ENCODE measurements at regions not wholly inside any gene's neighbourhood (a gene's known extent, or its start where the extent isn't known, plus 50 kb on each side); places are given as distances from the start of the nearest gene placed in this dataset.

DNA sequence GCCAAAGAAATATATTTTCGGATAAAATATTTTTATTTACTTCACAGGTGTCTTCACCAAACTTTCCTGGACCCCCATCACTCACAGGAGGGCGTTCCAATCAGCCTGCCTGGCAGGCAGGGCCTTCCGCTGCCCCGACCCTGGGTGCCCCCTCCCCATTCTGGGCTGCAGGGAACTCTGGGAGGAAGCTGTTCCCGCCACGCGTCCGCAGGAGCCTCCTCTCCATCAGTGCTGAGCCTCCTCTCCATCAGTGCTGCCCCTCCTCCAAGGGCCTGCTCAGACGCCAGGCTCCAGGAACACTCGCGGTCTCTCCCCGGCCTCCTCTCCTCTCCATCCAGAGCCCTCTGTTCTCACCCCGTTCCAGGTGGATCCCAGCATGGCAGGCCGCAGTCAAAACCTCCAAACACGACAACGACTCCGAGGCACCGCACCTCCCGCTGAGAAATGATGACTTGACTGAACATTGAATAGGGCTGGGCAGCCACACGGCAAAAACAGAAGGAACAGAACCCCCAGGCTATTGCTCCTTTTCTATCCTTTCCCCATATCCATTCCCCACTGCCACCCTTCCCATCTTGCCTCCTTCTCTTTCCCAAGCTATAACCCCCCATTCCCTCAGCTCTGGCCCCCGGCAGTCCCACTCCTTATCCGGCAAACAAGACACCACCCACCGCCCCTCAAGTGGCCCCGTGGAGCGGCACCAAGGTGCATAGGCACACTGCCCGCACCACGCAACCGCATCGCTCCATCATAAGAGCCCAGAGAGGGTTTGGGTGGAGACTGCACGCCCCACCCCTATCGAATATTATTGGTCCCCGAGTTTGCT, 268.6 kb upstream of the RAB6C start:
- H3K4me3 Mint-ChIP-seq: no peak overlapping the region
- no peaks in the 10 kb centered on the region for H3K4me1 Mint-ChIP-seq
- H3K27me3 Mint-ChIP-seq: peaks cover 2% of the 10 kb centered on the region
- H3K36me3 Mint-ChIP-seq: no peaks in the 10 kb centered on the region
- H3K9me3 Mint-ChIP-seq: no peaks in the 10 kb centered on the region
- H3K27ac Mint-ChIP-seq: no peak overlapping the region

DNA sequence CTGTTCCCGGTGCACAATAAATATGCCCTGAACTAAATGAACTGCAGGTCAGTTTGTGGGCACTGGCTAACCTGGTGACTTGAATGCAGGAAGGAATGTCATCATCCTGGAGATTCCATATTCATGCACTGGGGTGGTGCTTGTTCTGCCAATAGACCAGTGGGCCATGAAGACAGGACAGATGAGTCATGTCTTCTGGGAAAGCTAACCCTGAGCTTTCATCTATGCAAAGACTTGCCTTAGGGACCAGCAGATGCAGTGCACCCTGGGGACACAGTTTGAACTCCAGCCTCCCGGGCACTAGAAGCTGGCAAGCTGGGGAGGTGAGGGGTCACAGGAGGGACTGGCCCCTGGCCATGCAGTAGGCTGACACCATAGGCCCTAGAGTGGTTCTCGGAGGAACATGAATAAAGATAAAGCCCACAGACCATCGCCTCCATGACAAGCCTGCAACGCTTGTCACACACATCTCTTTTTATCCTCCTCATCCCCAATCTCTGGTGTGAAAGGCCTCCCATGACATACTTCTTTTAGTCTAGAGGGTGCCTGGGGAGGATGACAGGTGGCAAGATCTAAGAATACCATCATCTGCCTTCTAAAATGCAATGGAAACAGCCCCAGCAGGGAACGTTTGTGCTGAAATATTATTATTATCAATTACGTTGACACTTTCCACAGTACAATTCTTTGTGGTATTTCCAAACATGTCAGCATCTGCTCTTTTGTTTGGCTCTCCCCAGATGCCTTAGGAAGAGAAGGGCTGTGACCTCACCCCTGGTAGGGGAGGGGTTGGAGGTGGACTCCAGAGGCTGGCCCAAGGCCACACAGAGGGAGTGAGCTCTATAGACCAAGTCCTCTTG, 267.4 kb upstream of the RAB6C start:
- Mint-ChIP-seq H3K4me1 (no peaks in the 10 kb centered on the region), H3K36me3 (no peaks in the 10 kb centered on the region), H3K9me3 (no peaks in the 10 kb centered on the region), H3K4me3 (no peak overlapping the region), H3K27me3 (peaks cover 2% of the 10 kb centered on the region), H3K27ac (no peak overlapping the region)

GRCh38 chr2:129712676-129712985, 266.8 kb upstream of the RAB6C start:
- no peaks in the 10 kb centered on the region for H3K36me3 Mint-ChIP-seq
- H3K4me1 Mint-ChIP-seq: no peaks in the 10 kb centered on the region
- no peak overlapping the region for H3K27ac Mint-ChIP-seq
- H3K9me3 Mint-ChIP-seq: no peaks in the 10 kb centered on the region
- H3K27me3 Mint-ChIP-seq: peaks cover 2% of the 10 kb centered on the region
- no peak overlapping the region for H3K4me3 Mint-ChIP-seq

DNA sequence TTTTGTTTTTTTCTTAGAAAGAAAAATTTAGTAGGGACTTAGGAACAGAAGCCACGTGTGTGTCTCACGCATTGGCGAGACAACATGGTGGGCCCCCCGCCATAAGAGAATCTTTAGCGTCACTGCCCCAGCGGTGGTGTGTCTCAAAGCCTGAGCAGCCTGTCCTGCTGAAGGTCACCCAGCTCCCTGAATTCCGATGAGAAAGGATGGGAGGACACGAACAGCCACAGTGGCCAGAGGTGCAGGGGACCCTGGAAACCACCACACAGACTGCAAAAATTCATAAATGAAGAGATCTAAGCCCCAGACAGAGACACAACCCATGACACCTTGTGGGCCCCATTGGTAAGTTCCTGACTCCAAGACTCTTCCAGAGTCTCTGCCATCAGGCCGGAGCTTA, 266.1 kb upstream of the RAB6C start:
- Mint-ChIP-seq H3K27me3 (peaks cover 5% of the 10 kb centered on the region), H3K4me1 (no peaks in the 10 kb centered on the region), H3K4me3 (no peak overlapping the region), H3K9me3 (no peaks in the 10 kb centered on the region), H3K36me3 (no peaks in the 10 kb centered on the region), H3K27ac (no peak overlapping the region)

- Mint-ChIP-seq H3K27me3 (peaks cover 4% of the 10 kb centered on the region), H3K27ac (no peak overlapping the region), H3K4me3 (no peak overlapping the region), H3K4me1 (no peaks in the 10 kb centered on the region), H3K36me3 (no peaks in the 10 kb centered on the region), H3K9me3 (no peaks in the 10 kb centered on the region)
Observed at GRCh38 chr2:129716781-129717559, 262.5 kb upstream of the RAB6C start.

DNA sequence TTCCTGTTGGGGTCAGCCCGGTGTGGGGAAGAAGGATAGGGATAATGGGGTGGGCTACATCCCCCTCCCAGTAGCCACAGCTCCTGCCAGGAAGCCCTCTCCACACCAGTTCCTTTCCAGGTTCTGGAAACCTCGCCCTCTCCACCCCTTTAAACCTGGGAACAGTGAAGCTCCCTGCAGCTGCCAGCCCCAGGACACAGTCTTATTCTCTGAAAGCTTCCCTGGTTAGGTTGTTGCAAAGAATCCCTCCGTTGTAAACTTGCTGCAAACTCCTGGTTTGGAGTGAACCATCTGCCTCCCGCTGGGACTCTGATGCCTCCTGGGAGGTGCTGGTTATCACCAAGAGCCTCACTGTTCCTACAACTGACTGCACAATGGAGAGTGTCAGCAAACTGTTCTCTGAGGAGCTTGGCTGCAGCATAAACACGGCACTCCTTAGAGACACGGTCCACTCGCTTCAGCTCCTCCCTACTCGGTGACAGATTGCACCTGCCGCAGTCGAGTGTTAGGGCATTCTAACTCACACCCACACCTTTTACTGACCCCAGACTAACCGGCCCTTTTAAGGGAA, 261.8 kb upstream of the RAB6C start:
- Mint-ChIP-seq H3K4me1 (no peaks in the 10 kb centered on the region), H3K27ac (no peak overlapping the region), H3K27me3 (peaks cover 4% of the 10 kb centered on the region), H3K36me3 (no peaks in the 10 kb centered on the region), H3K4me3 (no peak overlapping the region), H3K9me3 (no peaks in the 10 kb centered on the region)

GRCh38 chr2:129719335-129719734, 260.1 kb upstream of the RAB6C start:
- H3K4me3 Mint-ChIP-seq: no peak overlapping the region
- H3K4me1 Mint-ChIP-seq: no peaks in the 10 kb centered on the region
- peaks cover 4% of the 10 kb centered on the region for H3K27me3 Mint-ChIP-seq
- no peak overlapping the region for H3K27ac Mint-ChIP-seq
- no peaks in the 10 kb centered on the region for H3K36me3 Mint-ChIP-seq
- no peaks in the 10 kb centered on the region for H3K9me3 Mint-ChIP-seq

DNA sequence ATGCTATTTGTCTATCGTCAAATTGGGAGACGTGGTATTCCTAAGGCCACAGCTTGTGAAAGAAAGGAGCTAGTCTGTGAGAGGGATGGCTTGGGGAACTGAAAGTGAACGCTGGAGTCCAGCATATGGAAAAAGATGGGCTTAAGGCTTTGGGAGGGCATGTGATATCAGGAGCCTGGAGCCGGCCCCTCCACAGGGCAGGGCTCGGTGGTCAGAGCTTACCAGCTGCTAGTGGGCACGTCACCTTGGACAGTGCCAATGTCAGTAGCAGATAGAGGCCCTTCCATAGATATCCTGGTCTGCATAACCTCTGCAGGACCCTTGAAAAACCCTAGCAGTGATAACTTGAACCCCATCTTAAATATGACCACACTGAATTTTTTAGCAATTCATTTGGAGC, 259.1 kb upstream of the RAB6C start:
- H3K9me3 Mint-ChIP-seq: no peaks in the 10 kb centered on the region
- H3K27me3 Mint-ChIP-seq: peaks cover 4% of the 10 kb centered on the region
- H3K4me3 Mint-ChIP-seq: no peak overlapping the region
- no peaks in the 10 kb centered on the region for H3K36me3 Mint-ChIP-seq
- H3K4me1 Mint-ChIP-seq: no peaks in the 10 kb centered on the region
- H3K27ac Mint-ChIP-seq: no peak overlapping the region

DNA sequence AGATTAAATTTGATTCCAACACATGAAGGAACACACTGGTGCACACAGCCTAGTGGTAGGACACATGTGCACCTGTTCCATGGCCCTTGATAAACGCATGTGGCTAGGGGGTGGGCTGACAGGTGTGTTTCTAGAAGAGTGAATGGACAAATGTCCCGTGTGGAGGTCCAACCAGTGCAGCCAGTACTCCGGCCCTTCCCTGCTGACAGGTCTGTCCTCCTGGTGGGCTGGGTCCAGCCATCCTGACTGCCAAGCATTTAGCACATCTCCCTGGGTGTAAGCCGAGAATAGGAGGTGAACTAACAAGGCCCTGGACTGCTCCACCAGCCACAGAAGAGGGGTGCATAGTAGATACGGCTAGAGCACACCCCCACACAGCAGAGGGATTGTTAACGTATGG, 258.7 kb upstream of the RAB6C start:
- Mint-ChIP-seq H3K9me3 (no peaks in the 10 kb centered on the region), H3K4me3 (no peak overlapping the region), H3K36me3 (no peaks in the 10 kb centered on the region), H3K4me1 (no peaks in the 10 kb centered on the region), H3K27ac (no peak overlapping the region), H3K27me3 (peaks cover 4% of the 10 kb centered on the region)

GRCh38 chr2:129721236-129721635, 258.2 kb upstream of the RAB6C start:
- Mint-ChIP-seq H3K27me3 (peaks cover 4% of the 10 kb centered on the region), H3K4me3 (no peak overlapping the region), H3K9me3 (no peaks in the 10 kb centered on the region), H3K4me1 (no peaks in the 10 kb centered on the region), H3K27ac (no peak overlapping the region), H3K36me3 (no peaks in the 10 kb centered on the region)

DNA sequence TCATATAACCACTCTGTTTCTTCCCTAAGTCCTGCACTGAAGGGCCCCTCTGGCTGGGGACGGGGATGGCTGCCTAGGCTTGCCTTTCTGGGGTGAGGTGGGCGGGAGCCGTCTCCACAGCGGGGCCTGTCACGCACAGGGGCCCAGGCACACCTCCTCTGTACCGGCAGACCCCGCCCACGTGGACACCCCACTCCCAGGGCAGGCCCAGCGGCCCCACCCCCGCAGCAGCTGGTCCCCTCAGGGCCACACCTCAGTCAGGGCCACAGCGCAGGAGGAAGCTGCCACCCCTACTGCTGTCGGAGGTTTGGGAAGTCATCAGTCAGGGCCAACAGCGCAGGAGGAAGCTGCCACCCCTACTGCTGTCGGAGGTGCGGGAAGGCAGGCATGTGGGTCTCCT, 257.6 kb upstream of the RAB6C start:
- no peaks in the 10 kb centered on the region for H3K4me1 Mint-ChIP-seq
- H3K4me3 Mint-ChIP-seq: no peak overlapping the region
- no peaks in the 10 kb centered on the region for H3K36me3 Mint-ChIP-seq
- peaks cover 4% of the 10 kb centered on the region for H3K27me3 Mint-ChIP-seq
- H3K27ac Mint-ChIP-seq: no peak overlapping the region
- H3K9me3 Mint-ChIP-seq: no peaks in the 10 kb centered on the region

DNA sequence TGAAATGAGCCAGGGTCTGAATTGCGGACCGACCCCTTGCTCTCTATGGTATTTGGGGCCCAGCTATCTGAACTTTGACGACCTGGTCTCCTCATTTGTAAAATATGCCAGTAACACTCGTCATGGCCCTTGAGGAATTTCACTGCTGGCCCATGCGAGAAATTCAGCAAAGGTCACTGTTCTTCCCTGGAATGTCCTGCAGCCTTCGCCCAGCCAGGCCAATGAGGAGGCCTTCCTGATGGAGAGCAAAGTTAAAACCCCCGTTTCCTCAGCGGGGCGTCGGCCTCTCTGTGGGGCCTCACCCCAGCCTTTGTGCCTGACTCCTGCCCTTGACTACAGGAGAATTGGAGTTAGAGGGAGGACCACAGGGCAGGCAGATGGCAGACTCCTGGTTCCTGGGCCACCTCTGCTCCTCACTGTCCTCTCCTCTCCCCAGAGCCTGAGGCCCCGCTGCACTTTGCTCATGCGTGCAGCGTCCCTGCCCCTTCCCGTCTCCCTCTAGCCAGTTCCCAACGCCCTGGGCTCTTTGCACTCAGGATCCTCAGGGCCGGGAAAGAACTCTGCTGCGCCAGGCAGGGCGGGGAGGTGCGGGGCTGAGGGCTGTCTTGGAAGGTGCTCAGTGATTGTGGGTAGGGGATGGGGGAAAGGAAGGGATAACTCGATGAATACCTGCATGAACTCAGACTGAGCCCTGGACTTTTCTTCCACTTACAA, 257.0 kb upstream of the RAB6C start:
- Mint-ChIP-seq H3K27me3 (peaks cover 4% of the 10 kb centered on the region), H3K36me3 (no peaks in the 10 kb centered on the region), H3K4me3 (no peak overlapping the region), H3K27ac (no peak overlapping the region), H3K4me1 (no peaks in the 10 kb centered on the region), H3K9me3 (no peaks in the 10 kb centered on the region)

GRCh38 chr2:129723277-129724020, 256.0 kb upstream of the RAB6C start:
- H3K27ac Mint-ChIP-seq: no peak overlapping the region
- H3K36me3 Mint-ChIP-seq: no peaks in the 10 kb centered on the region
- H3K27me3 Mint-ChIP-seq: peaks cover 1% of the 10 kb centered on the region
- H3K4me1 Mint-ChIP-seq: no peaks in the 10 kb centered on the region
- H3K4me3 Mint-ChIP-seq: no peak overlapping the region
- no peaks in the 10 kb centered on the region for H3K9me3 Mint-ChIP-seq

DNA sequence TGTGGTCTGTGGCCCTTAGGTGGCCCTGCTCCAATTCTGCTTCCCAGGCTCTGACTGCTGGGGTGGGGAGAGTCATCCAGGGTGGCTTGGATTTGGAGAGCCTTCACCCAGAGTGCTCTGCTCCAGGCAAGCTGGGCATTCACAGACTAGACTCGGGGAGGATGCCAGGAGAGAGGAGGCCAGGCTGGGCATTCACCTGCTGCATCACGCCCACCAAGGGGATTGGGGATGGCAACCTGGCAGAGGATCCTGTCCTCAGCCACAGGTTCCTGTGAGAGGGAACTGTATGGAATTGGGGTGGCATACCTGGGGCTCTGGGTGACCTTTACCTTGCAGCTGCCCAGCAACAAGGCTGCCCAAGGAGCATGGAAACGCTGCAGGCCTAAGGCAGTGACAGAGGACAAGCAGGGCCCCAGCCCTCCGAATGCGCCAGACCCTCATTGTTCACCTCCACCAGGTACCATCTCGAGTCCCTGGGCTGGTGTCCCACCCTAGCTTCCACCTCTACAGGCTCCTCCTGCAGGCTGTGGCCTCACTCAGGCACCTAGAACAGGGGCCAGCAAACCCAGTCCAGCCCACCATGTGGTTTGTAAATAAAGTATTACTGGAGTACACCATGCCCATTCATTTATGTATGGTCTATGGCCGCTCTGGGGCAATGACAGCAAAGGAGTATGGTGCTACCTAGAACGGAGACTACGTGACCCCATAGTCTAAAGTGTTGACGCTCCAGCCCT, 255.3 kb upstream of the RAB6C start:
- Mint-ChIP-seq H3K9me3 (no peaks in the 10 kb centered on the region), H3K27me3 (no peaks in the 10 kb centered on the region), H3K4me3 (no peak overlapping the region), H3K4me1 (no peaks in the 10 kb centered on the region), H3K36me3 (no peaks in the 10 kb centered on the region), H3K27ac (no peak overlapping the region)

Measured in activated naive CD4-positive, alpha-beta T cell treated with anti-CD3 and anti-CD28 coated beads, Interleukin-2, amount 50 U/mL, for 24 hours (primary cell).